A673 (cell line): ENCODE measurements at regions not wholly inside any gene's neighbourhood (a gene's known extent, or its start where the extent isn't known, plus 50 kb on each side); places are given as distances from the start of the nearest gene placed in this dataset.

Experiments used
- BruUV-seq: library from RNA; stranded (reverse); fragments of 400-500 nt; replicated peaks from 2 replicates; lab custom pipeline; 2021; lab: Mats Ljungman, UMichigan
- CTCF ChIA-PET: fragments of 300-600 bp; sonication (Branson Sonifier 250); formaldehyde crosslinking; loops from one replicate; lab custom pipeline; 2022; ENCODE audit warnings: antibody characterized with exemption; lab: Charles Lee
- POLR2A ChIA-PET: fragments of 300-600 bp; sonication (Branson Sonifier 250); formaldehyde crosslinking; loops from one replicate; lab custom pipeline; 2022; ENCODE audit warnings: antibody characterized with exemption; ENCODE audit not compliant: low non-redundant PET; lab: Charles Lee
- DNase-seq: peaks from one replicate; pipeline ENCODE4 v3.0.0-alpha.2; 2015; ENCODE audit warnings: low spot score
- H3K27ac ChIP-seq: fragments of 200-600 bp; sonication (generic); 2 replicates; pipeline ENCODE4 v1.5.1; 2016; ENCODE audit warnings: mixed run types, low read depth, mild to moderate bottlenecking, mixed read lengths, antibody characterized with exemption, low read length; ENCODE audit not compliant: poor library complexity, severe bottlenecking
- H3K27me3 ChIP-seq: fragments of 200-600 bp; sonication (generic); replicated peaks from 2 replicates; pipeline ENCODE4 v1.6.1; 2017; ENCODE audit warnings: mixed run types, low read depth, mild to moderate bottlenecking, mixed read lengths, antibody characterized with exemption, low read length; ENCODE audit not compliant: insufficient read depth, poor library complexity
- H3K36me3 ChIP-seq: fragments of 200-600 bp; sonication (generic); 2 replicates; pipeline ENCODE4 v1.6.1; 2016; ENCODE audit warnings: mixed run types, mild to moderate bottlenecking, mixed read lengths, antibody characterized with exemption, low read length; ENCODE audit not compliant: insufficient read depth, poor library complexity, severe bottlenecking
- H3K4me1 ChIP-seq: fragments of 200-600 bp; sonication (generic); 2 replicates; pipeline ENCODE4 v1.6.1; 2017; ENCODE audit warnings: mixed run types, mild to moderate bottlenecking, mixed read lengths, antibody characterized with exemption, low read length; ENCODE audit not compliant: insufficient read depth, poor library complexity, severe bottlenecking
- H3K4me3 ChIP-seq: fragments of 200-600 bp; sonication (generic); 2 replicates; pipeline ENCODE4 v1.5.1; 2016; ENCODE audit warnings: low read depth, mixed run types, mild to moderate bottlenecking, mixed read lengths, low read length; ENCODE audit not compliant: poor library complexity, severe bottlenecking
- H3K9me3 ChIP-seq: fragments of 200-600 bp; sonication (generic); 2 replicates; pipeline ENCODE4 v1.6.1; 2016; ENCODE audit warnings: mixed run types, low read depth, mild to moderate bottlenecking, mixed read lengths, antibody characterized with exemption, low read length; ENCODE audit not compliant: poor library complexity, severe bottlenecking
- CTCF ChIP-seq: fragments of 300-800, 200-600 bp; sonication (generic); conservative IDR thresholded peaks from 2 replicates; pipeline ENCODE4 v1.5.1; 2017; ENCODE audit warnings: low read depth, mild to moderate bottlenecking, antibody characterized with exemption, low read length, moderate library complexity, mixed read lengths
- EZH2 ChIP-seq: fragments of 200-600 bp; sonication (generic); IDR thresholded peaks from 2 replicates; pipeline ENCODE4 v1.6.1; 2017; ENCODE audit warnings: borderline replicate concordance, low read depth, mild to moderate bottlenecking, mixed read lengths, antibody characterized with exemption, low read length; ENCODE audit not compliant: poor library complexity, severe bottlenecking
- intact Hi-C: fragments of 100-400 bp; cut with micrococcal nuclease; formaldehyde crosslinking; loops from one replicate; pipeline ENCODE4 v1.10.0; 2022; ENCODE audit not compliant: unreplicated experiment

GRCh38 chr5:88394536-88395175, 126.0 kb upstream of the TMEM161B start:
- Histone ChIP-seq H3K4me3 (no peak overlapping the region), H3K36me3 (no peaks in the 10 kb centered on the region), H3K27me3 (no peaks in the 10 kb centered on the region), H3K4me1 (peaks cover 17% of the 10 kb centered on the region), H3K9me3 (no peaks in the 10 kb centered on the region), H3K27ac (no peak overlapping the region)
- POLR2A ChIA-PET, result no interaction called here
- intact Hi-C loops, result loop anchor here (5.0 kb wide), 1 partner anchor 278 kb away; no protein-coding TSS in a partner anchor
- TF ChIP-seq EZH2 (no peak), CTCF (no peak)
- no peak for DNase-seq
- CTCF ChIA-PET, result no interaction called here
- no TSS peak for BruUV-seq

GRCh38 chr5:88393716-88394535, 125.3 kb upstream of the TMEM161B start:
- H3K36me3 ChIP-seq, result no peaks in the 10 kb centered on the region
- CTCF ChIA-PET, result no interaction called here
- H3K4me1 ChIP-seq, result peaks cover 24% of the 10 kb centered on the region
- intact Hi-C loops, result no loop called here
- no peaks in the 10 kb centered on the region for H3K27me3 ChIP-seq
- no peak overlapping the region for H3K27ac ChIP-seq
- BruUV-seq, result no TSS peak
- no peak for DNase-seq
- TF ChIP-seq EZH2 (no peak), CTCF (no peak)
- POLR2A ChIA-PET, result no interaction called here
- H3K4me3 ChIP-seq, result no peak overlapping the region
- H3K9me3 ChIP-seq, result no peaks in the 10 kb centered on the region

- no peak overlapping the region for H3K4me3 ChIP-seq
- intact Hi-C loops, result no loop called here
- POLR2A ChIA-PET, result no interaction called here
- TF ChIP-seq CTCF (no peak), EZH2 (no peak)
- no peaks in the 10 kb centered on the region for H3K27me3 ChIP-seq
- H3K4me1 ChIP-seq, result peaks cover 24% of the 10 kb centered on the region
- no peak overlapping the region for H3K27ac ChIP-seq
- CTCF ChIA-PET, result no interaction called here
- no peak for DNase-seq
- BruUV-seq, result no TSS peak
- H3K36me3 ChIP-seq, result no peaks in the 10 kb centered on the region
- no peaks in the 10 kb centered on the region for H3K9me3 ChIP-seq
These were observed 124.4 kb upstream of the TMEM161B start for GRCh38 chr5:88393042-88393441.
